Ectodermal cell (in vitro differentiated cells): ENCODE measurements at regions not wholly inside any gene's neighbourhood (a gene's known extent, or its start where the extent isn't known, plus 50 kb on each side); places are given as distances from the start of the nearest gene placed in this dataset.

Source experiments
- H3K27ac ChIP-seq: 2 replicates; pipeline ENCODE4 v1.7.0; 2013; ENCODE audit warnings: mild to moderate bottlenecking, low read depth, low read length; ENCODE audit not compliant: insufficient read depth, poor library complexity, severe bottlenecking
- H3K27me3 ChIP-seq: 2 replicates; pipeline ENCODE4 v1.7.0; 2013; ENCODE audit warnings: mild to moderate bottlenecking, low read length; ENCODE audit not compliant: insufficient read depth, control insufficient read depth, poor library complexity, severe bottlenecking
- H3K36me3 ChIP-seq: one replicate; pipeline ENCODE4 v1.7.0; 2013; ENCODE audit warnings: low read length; ENCODE audit not compliant: control insufficient read depth, insufficient read depth
- H3K4me1 ChIP-seq: one replicate; pipeline ENCODE4 v1.7.0; 2013; ENCODE audit warnings: low read length; ENCODE audit not compliant: control insufficient read depth, insufficient read depth
- H3K4me3 ChIP-seq: 2 replicates; pipeline ENCODE4 v1.7.0; 2013; ENCODE audit warnings: low read depth, low read length, control low read depth; ENCODE audit not compliant: insufficient read depth
- H3K9me3 ChIP-seq: 2 replicates; pipeline ENCODE4 v1.7.0; 2013; ENCODE audit warnings: mild to moderate bottlenecking, low read length, moderate library complexity; ENCODE audit not compliant: control insufficient read depth
- WGBS, 2 experiments: methylation state at CpG; one replicate each; pipeline ENCODE4 v1.1.7; 2013; ENCODE audit warnings: missing lambda C conversion rate in 2 of 2; 5-methylcytosine and 5-hydroxymethylcytosine counted together

DNA sequence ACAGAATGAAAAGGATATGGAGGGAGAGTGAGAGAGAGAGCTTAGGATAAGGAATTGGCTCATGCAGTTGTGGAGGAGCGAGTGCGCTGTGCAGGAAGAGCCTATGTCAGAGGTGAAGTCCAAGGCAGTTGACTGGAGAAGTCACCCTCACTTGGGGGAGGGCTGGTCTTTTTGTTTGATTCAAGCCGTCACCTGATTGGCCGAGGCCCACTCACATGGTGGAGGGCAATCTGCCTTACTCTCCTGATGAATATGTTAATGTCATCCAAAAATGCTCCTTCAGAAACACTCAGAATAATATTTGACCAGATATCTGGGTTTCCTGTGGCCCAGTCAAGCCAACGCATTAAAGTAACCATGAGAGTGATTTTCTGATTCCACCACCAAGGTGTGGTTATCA, 131.7 kb downstream of the KATNIP start:
- H3K9me3 ChIP-seq: no peaks in the 10 kb centered on the region
- H3K4me1 ChIP-seq: no peaks in the 10 kb centered on the region
- H3K4me3 ChIP-seq: no peak overlapping the region
- no peak overlapping the region for H3K27ac ChIP-seq
- WGBS, 2 experiments: 95 to 97% methylated on average over 5 of the region's 5 CpGs
- peaks cover 15% of the 10 kb centered on the region for H3K36me3 ChIP-seq
- H3K27me3 ChIP-seq: no peaks in the 10 kb centered on the region

DNA sequence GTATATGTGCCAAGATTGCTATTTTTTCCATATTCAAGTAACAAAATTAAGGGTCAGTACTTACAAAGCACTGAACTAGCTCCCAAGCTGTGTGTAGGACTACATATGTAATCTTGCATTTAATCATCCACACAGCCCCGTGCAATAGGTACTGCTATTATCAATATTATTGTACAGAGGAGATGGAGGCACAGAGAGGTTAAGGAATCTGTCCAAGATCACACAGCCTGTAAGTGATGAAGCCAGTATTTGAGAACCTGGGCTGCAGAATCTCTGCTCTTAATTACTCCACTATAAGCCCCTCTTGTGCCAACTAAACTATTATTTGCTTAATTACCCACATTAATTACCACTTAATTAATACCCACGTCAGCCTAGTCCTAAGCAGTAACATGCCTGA, 134.1 kb downstream of the KATNIP start:
- Histone ChIP-seq H3K27me3 (no peaks in the 10 kb centered on the region), H3K4me3 (no peak overlapping the region)

DNA sequence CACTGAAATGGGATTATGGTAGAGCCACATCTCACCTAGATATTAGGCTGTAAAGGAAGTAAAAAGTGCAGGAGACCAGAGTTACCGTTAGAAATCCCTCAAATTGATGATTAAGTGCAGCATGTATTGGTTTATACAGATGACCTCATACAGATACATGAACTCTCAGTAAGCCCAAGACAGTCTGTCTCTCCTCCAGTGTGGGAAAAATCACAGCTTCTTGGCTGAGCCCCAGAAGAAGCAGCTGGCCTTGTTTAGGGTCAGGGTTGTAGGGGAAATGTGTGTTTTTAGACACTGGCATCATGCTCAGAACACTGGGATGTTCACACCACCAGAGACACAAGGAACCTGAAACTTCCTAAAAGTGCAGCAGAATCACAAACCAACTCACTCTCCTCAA, 135.9 kb downstream of the KATNIP start:
- no peaks in the 10 kb centered on the region for H3K4me1 ChIP-seq
- H3K27ac ChIP-seq: no peak overlapping the region
- WGBS, 2 experiments: 89 to 100% methylated on average over 1 of the region's 1 CpG
- peaks cover 4% of the 10 kb centered on the region for H3K36me3 ChIP-seq
- no peak overlapping the region for H3K4me3 ChIP-seq
- no peaks in the 10 kb centered on the region for H3K27me3 ChIP-seq
- H3K9me3 ChIP-seq: no peaks in the 10 kb centered on the region

More for the DNA sequence above, 134.1 kb downstream of the KATNIP start:
- 95 to 100% methylated on average over 2 of the region's 2 CpGs for WGBS, 2 experiments
- Histone ChIP-seq H3K36me3 (peaks cover 4% of the 10 kb centered on the region), H3K9me3 (no peaks in the 10 kb centered on the region), H3K27ac (no peak overlapping the region), H3K4me1 (no peaks in the 10 kb centered on the region)

DNA sequence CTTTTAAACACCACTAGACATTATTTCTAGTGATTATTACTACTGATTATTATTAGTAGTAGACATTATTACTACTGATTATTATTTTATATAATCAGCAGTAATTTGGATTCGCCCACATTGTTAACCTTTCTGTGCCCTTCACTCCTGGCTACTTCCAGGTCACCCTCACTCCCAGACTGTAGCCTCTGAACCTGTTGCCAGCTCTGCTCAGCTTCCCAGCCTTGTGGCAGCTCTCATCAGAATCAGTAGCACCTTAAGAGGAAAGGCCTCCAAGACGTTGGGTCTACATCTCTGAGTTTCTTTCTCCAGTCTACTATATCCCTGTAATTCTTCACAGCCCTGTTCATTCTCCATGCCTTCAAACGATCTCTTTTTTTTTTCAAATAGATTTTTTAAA, 137.0 kb downstream of the KATNIP start:
- H3K36me3 ChIP-seq: peaks cover 4% of the 10 kb centered on the region
- H3K27ac ChIP-seq: no peak overlapping the region
- WGBS, 2 experiments: 89 to 90% methylated on average over 2 to 3 of the region's 3 CpGs
- no peaks in the 10 kb centered on the region for H3K9me3 ChIP-seq
- no peaks in the 10 kb centered on the region for H3K27me3 ChIP-seq
- H3K4me1 ChIP-seq: no peaks in the 10 kb centered on the region
- no peak overlapping the region for H3K4me3 ChIP-seq

DNA sequence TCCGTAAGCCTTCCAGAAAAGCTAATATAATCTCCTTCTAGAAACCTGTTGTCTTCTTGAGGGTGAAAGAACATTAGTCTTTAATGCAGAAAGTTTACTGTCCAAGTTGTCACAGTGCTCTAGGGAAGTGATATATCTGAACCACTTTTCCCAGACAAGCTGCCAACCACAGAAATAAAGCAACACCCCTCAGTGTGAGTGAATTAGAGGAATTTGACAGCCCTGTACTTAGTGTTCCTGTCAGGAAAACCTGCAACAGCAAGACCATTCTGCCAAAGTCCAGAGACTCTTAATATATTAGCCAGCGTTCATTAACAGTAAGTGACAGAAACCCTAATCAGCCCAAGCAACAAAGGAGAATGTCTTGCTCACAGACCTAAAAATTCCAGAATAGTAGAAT, 137.7 kb downstream of the KATNIP start:
- Histone ChIP-seq H3K4me3 (no peak overlapping the region), H3K27me3 (no peaks in the 10 kb centered on the region), H3K27ac (no peak overlapping the region), H3K4me1 (no peaks in the 10 kb centered on the region), H3K9me3 (no peaks in the 10 kb centered on the region), H3K36me3 (no peaks in the 10 kb centered on the region)
- 90 to 95% methylated on average over 2 of the region's 2 CpGs for WGBS, 2 experiments

DNA sequence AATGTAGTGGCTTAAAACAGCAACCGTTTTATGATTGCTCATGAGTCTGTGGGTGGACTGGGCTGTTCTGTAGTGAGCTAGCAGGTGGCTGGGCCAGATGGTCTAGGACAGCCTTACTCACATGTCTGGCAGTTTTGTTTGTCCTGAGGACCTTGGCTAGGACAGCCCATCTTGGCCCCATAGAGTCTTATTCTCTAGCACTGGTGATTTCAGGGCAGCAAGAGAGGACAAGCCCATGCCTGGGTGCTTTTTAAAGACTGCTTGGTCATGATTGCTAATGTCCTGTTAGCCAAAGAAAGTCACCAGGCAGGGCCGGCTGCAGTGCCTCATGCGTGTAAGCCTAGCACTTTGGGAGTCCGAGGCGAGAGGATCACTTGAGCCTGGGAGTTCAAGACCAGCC, 139.8 kb downstream of the KATNIP start:
- no peaks in the 10 kb centered on the region for H3K4me1 ChIP-seq
- 84 to 90% methylated on average over 5 of the region's 5 CpGs for WGBS, 2 experiments
- H3K27ac ChIP-seq: no peak overlapping the region
- no peaks in the 10 kb centered on the region for H3K36me3 ChIP-seq
- no peaks in the 10 kb centered on the region for H3K9me3 ChIP-seq
- no peak overlapping the region for H3K4me3 ChIP-seq
- H3K27me3 ChIP-seq: no peaks in the 10 kb centered on the region

DNA sequence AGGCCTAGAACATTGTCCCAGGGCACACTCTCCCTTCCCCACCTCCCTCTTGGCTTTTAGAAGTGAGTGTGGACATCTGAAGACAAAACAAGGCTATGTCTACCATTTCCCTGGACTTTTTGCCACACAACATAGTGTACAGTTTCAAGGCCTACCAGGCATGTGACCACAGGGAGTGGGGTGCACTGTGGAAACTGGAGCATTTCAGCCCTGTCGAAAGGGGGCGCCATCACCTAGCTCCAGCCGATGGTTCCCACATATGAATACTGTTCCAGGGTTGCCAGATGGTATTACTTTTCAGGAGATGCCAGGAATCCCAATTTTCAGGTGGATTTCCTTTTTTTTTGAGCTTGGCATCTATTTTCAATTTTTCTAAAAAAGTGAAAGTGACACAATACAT, 140.7 kb downstream of the KATNIP start:
- no peaks in the 10 kb centered on the region for H3K36me3 ChIP-seq
- no peaks in the 10 kb centered on the region for H3K9me3 ChIP-seq
- WGBS, 2 experiments: 45 to 50% methylated on average over 3 of the region's 3 CpGs
- no peak overlapping the region for H3K27ac ChIP-seq
- H3K4me1 ChIP-seq: no peaks in the 10 kb centered on the region
- no peaks in the 10 kb centered on the region for H3K27me3 ChIP-seq
- no peak overlapping the region for H3K4me3 ChIP-seq

DNA sequence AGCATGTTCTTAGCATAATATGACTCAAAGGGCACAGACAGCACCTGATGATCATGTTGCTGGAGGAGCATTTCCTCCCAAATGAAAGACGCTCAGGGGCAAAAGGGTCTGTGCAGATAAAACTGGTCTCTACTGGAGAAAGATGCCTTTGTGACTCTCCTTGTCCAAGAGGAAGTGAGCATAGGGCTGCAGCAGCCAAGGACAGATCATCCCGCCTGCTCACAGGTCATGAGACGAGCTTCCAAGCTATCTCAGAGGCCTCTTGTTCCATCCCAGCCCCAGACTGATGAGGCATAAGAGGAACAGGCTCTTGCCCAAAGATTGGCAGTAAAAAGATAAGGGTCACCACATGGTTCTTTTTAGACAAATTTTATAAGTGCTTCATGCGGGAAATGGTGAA, 141.8 kb downstream of the KATNIP start:
- no peaks in the 10 kb centered on the region for H3K36me3 ChIP-seq
- no peak overlapping the region for H3K27ac ChIP-seq
- no peaks in the 10 kb centered on the region for H3K4me1 ChIP-seq
- no peaks in the 10 kb centered on the region for H3K27me3 ChIP-seq
- no peaks in the 10 kb centered on the region for H3K9me3 ChIP-seq
- no peak overlapping the region for H3K4me3 ChIP-seq
- 94 to 100% methylated on average over 4 of the region's 4 CpGs for WGBS, 2 experiments

DNA sequence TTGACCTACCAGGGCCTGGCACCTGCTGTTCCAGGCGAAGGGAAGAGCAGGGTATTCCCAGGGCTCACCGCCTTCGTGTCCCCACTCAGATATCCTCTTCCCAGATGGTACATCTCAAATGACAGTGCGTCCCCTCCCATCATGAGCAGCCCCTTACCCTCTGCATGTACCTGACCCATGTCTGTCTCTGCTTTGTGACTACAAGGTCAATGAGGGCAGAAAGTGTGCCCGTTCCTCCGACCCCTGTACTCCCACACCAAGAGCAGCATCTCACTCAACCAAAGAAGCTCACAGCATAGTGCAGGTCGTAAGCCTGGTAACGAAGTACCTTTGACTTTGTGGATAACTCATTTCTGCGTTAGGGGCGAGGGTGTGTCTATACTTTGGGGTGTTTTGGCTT, 142.6 kb downstream of the KATNIP start:
- Histone ChIP-seq H3K4me1 (no peaks in the 10 kb centered on the region), H3K4me3 (no peak overlapping the region), H3K36me3 (no peaks in the 10 kb centered on the region), H3K27me3 (no peaks in the 10 kb centered on the region), H3K27ac (no peak overlapping the region), H3K9me3 (no peaks in the 10 kb centered on the region)
- 91 to 93% methylated on average over 10 of the region's 10 CpGs for WGBS, 2 experiments

DNA sequence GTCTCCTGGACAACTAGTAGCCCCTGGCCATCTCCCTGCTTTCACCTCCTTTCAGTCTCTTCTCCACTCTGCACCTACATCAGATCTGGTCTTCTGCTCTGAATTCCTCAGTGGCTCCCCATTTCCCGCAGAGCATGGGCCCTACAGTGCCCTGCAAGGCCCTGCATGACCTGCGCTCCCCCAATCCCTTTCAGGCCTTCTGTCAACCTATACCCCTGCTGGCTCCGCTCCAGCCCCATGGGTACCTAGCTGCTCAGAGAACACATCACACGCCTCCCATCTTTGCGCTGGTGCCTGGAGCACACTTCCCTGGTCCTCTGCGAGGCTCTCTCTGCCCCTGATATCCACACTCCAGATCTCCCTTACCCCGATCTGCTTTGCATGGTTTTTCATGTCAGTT, 145.2 kb downstream of the KATNIP start:
- no peaks in the 10 kb centered on the region for H3K36me3 ChIP-seq
- H3K4me1 ChIP-seq: no peaks in the 10 kb centered on the region
- H3K9me3 ChIP-seq: no peaks in the 10 kb centered on the region
- 95% methylated on average over 7 of the region's 7 CpGs for WGBS, 2 experiments
- no peak overlapping the region for H3K4me3 ChIP-seq
- H3K27ac ChIP-seq: no peak overlapping the region
- no peaks in the 10 kb centered on the region for H3K27me3 ChIP-seq

DNA sequence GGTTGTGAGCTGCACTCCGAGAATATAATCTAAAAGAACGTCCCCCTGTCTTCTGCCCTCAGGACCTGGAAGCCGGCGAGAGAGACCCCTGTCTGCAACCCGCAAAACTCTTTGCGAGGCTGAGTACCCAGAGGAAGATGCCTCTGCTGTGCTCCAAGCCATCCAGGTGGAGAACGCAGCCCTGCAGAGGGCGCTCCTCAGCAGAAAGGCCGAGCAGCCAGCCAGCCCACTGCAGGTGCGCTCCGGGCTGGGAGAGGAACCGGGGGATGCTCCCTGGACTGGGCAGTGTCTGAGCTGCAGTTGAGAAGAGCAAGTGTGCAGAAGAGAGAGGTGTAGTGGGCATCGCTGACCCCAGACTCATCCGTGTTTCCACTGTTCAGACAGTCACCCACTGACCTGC, 148.3 kb downstream of the KATNIP start:
- H3K27ac ChIP-seq: no peak overlapping the region

More for the DNA sequence above, 148.3 kb downstream of the KATNIP start:
- Histone ChIP-seq H3K36me3 (no peaks in the 10 kb centered on the region), H3K4me3 (no peak overlapping the region), H3K27me3 (no peaks in the 10 kb centered on the region), H3K9me3 (no peaks in the 10 kb centered on the region), H3K4me1 (no peaks in the 10 kb centered on the region)
- WGBS, 2 experiments: 25 to 28% methylated on average over 14 of the region's 14 CpGs
